Effector memory CD4-positive, alpha-beta T cell (primary cell): ENCODE measurements at regions not wholly inside any gene's neighbourhood (a gene's known extent, or its start where the extent isn't known, plus 50 kb on each side); places are given as distances from the start of the nearest gene placed in this dataset.
A peak's percentile ranks its signal among the peaks of the same experiment; 100 is the strongest.
"Not testable (repeated sequence)": the region's sequence is repeated elsewhere in the genome, so short reads cannot be mapped to it uniquely, and the experiment has no call there.

ENCODE experiments used
- DNase-seq, 3 donors: peaks; one replicate each; pipeline ENCODE4 v3.0.0-alpha.2; 2020
- H3K27ac ChIP-seq: 2 replicates; pipeline ENCODE4 v1.7.0; 2013; ENCODE audit warnings: mild to moderate bottlenecking, low read length, moderate library complexity; ENCODE audit not compliant: insufficient read depth, poor library complexity, severe bottlenecking
- H3K27me3 ChIP-seq: replicated peaks from 2 replicates; pipeline ENCODE4 v1.7.0; 2013; ENCODE audit warnings: mild to moderate bottlenecking, low read length; ENCODE audit not compliant: insufficient read depth, control insufficient read depth, poor library complexity, severe bottlenecking
- H3K36me3 ChIP-seq: 2 replicates; pipeline ENCODE4 v1.7.0; 2013; ENCODE audit warnings: mild to moderate bottlenecking, low read length, moderate library complexity; ENCODE audit not compliant: control insufficient read depth, insufficient read depth
- H3K4me1 ChIP-seq: 2 replicates; pipeline ENCODE4 v1.7.0; 2013; ENCODE audit warnings: low read length, mild to moderate bottlenecking; ENCODE audit not compliant: control insufficient read depth, insufficient read depth, poor library complexity, severe bottlenecking
- H3K4me3 ChIP-seq: 2 replicates; pipeline ENCODE4 v1.7.0; 2013; ENCODE audit warnings: low read length, low read depth, mild to moderate bottlenecking; ENCODE audit not compliant: insufficient read depth, poor library complexity, severe bottlenecking
- H3K9me3 ChIP-seq: 2 replicates; pipeline ENCODE4 v1.7.0; 2013; ENCODE audit warnings: mild to moderate bottlenecking, low read length, moderate library complexity; ENCODE audit not compliant: control insufficient read depth

DNA sequence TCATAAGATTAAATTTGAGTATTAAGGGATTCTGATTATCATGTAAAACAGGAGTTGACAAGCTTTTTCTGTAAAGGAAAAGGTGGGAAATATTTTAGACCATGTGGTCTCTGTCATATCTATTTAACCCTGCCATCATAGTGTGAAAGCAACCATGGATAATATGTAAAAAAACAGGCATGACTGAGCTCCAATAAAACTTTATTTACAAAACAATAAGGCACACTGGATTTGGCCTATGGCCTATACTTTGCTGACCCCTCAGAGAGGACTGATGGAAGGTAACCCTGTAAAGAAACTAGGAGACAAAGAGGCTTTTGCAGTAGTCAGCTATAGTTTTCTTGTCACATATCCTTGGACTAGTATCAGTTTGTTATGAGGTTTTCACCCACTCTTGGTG lies 130.5 kb upstream of the CDK13 start:
- Histone ChIP-seq H3K27ac (no peak overlapping the region), H3K4me3 (no peak overlapping the region), H3K36me3 (no peaks in the 10 kb centered on the region), H3K4me1 (no peaks in the 10 kb centered on the region), H3K9me3 (no peaks in the 10 kb centered on the region), H3K27me3 (no peaks in the 10 kb centered on the region)
- DNase-seq = no peak

GRCh38 chr7:39824456-39825200 lies 125.4 kb upstream of the CDK13 start:
- no peak for DNase-seq
- Histone ChIP-seq H3K27me3 (peaks cover 2% of the 10 kb centered on the region), H3K36me3 (no peaks in the 10 kb centered on the region), H3K9me3 (no peaks in the 10 kb centered on the region), H3K27ac (no peak overlapping the region), H3K4me3 (no peak overlapping the region), H3K4me1 (no peaks in the 10 kb centered on the region)

DNA sequence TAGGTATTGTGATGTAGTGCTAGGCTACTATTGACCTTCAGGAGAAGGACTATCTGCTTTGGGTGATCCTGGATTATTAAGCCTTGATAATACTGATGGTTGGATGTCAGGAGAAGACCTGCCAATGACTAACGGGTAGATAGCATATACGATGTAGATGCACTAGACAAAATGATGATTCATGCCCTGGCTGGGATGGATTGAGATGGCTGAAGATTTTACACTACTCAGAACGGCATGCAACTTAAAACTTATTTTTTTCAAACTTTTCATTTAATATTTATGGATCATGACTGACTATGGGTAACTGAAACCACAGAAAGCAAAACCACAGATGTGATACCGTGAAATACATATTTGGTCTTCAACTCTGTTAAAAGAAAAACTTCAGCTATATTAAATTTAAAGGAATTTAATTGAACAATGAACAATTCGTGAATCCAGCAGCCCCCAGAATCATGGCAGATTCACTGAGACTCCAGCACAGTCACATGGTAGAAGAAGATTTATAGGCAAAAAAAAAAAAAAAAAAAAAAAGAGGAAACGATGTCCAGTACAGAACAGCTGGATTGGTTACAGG lies 124.6 kb upstream of the CDK13 start:
- peaks cover 2% of the 10 kb centered on the region for H3K27me3 ChIP-seq
- H3K4me1 ChIP-seq = no peaks in the 10 kb centered on the region

GRCh38 chr7:39826166-39826565 lies 123.9 kb upstream of the CDK13 start:
- H3K4me3 ChIP-seq = no peak overlapping the region
- DNase-seq = no peak
- no peak overlapping the region for H3K27ac ChIP-seq
- no peaks in the 10 kb centered on the region for H3K36me3 ChIP-seq
- H3K27me3 ChIP-seq = peaks cover 2% of the 10 kb centered on the region
- no peaks in the 10 kb centered on the region for H3K4me1 ChIP-seq
- H3K9me3 ChIP-seq = no peaks in the 10 kb centered on the region

More for the DNA sequence above, 124.6 kb upstream of the CDK13 start:
- no peak for DNase-seq
- Histone ChIP-seq H3K4me3 (no peak overlapping the region), H3K9me3 (no peaks in the 10 kb centered on the region), H3K27ac (no peak overlapping the region), H3K36me3 (no peaks in the 10 kb centered on the region)

DNA sequence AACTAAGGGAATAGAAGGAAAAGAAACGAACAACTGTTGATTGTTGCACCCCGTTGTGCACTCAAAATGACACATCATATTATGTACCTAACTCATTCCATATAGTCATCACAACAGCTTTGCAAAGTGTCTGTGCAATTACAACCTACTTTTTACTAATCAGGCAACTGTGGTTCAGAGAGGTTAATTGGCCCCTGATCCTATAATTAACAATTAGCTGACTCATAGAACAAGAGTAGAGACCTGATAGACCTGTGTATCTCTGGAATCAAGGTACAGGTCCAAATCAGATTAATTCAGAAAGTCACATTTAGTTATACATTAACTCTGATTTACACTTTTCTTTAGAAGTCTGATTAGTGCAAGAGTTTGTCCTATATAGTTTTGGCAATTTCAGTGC lies 122.5 kb upstream of the CDK13 start:
- Histone ChIP-seq H3K4me1 (no peaks in the 10 kb centered on the region), H3K4me3 (no peak overlapping the region), H3K9me3 (no peaks in the 10 kb centered on the region), H3K27ac (no peak overlapping the region), H3K36me3 (no peaks in the 10 kb centered on the region), H3K27me3 (peaks cover 13% of the 10 kb centered on the region)
- no peak for DNase-seq

GRCh38 chr7:39829028-39829427 lies 121.0 kb upstream of the CDK13 start:
- Histone ChIP-seq H3K4me1 (peaks cover 3% of the 10 kb centered on the region), H3K9me3 (no peaks in the 10 kb centered on the region), H3K27ac (no peak overlapping the region), H3K4me3 (no peak overlapping the region), H3K36me3 (no peaks in the 10 kb centered on the region), H3K27me3 (peaks cover 13% of the 10 kb centered on the region)
- no peak for DNase-seq

DNA sequence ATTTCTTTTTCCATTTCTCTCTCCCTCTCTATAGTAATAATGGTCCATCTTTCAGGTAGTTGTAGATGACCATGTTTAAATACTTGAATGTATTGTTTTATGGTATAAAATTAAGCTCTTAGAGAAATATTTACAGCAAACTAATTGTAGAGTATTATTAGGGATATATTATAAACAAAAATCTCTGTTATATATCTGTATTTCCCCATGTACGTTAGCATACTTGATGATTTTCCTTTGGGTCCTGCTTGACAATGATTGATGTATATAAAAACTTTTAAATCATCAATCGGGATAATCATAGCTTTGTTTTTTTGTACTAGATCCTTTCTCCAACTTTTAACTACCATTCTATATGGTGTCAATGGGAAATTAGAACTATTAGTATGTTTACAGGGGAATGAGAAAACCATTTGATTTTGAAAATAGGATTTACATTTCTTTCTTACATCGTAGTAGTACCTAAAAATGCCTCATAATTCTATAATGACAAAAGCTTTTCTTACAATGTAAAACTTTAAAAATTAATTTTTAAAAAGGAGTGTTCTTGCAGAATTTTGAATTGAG lies 117.5 kb upstream of the CDK13 start:
- Histone ChIP-seq H3K36me3 (no peaks in the 10 kb centered on the region), H3K27me3 (peaks cover 10% of the 10 kb centered on the region), H3K9me3 (no peaks in the 10 kb centered on the region), H3K4me3 (no peak overlapping the region), H3K27ac (no peak overlapping the region), H3K4me1 (peaks cover 3% of the 10 kb centered on the region)
- DNase-seq = no peak

GRCh38 chr7:39833180-39833799 lies 116.8 kb upstream of the CDK13 start:
- H3K4me3 ChIP-seq = peak overlapping the region; percentile 33
- H3K27me3 ChIP-seq = peaks cover 10% of the 10 kb centered on the region
- not testable (repeated sequence) for H3K9me3 ChIP-seq, H3K36me3 ChIP-seq, DNase-seq, H3K4me1 ChIP-seq, H3K27ac ChIP-seq

- H3K9me3 ChIP-seq, H3K27ac ChIP-seq, H3K36me3 ChIP-seq, DNase-seq, H3K4me3 ChIP-seq, H3K4me1 ChIP-seq: not testable (repeated sequence)
- peaks cover 10% of the 10 kb centered on the region for H3K27me3 ChIP-seq
Observed at GRCh38 chr7:39833865-39834634, 116.0 kb upstream of the CDK13 start.
